Upper lobe of left lung (tissue), 6 donors: ENCODE measurements at regions not wholly inside any gene's neighbourhood (a gene's known extent, or its start where the extent isn't known, plus 50 kb on each side); places are given as distances from the start of the nearest gene placed in this dataset.
A peak's percentile ranks its signal among the peaks of the same experiment; 100 is the strongest.

Source experiments
- ATAC-seq, 2 donors: fragments of 200-7000 bp; cut with Tn5 transposase; one replicate each; pipeline ENCODE4 v1.9.1; 2022; ENCODE audit warnings: mild to moderate bottlenecking in 2 of 2, moderate library complexity in 2 of 2; ENCODE audit not compliant: low FRiP score in 2 of 2
- DNase-seq, 2 donors: peaks; one replicate each; pipeline ENCODE4 v3.0.0-alpha.2; 2019 to 2020
- H3K27ac ChIP-seq, 4 donors: fragments of 200-600 bp; sonication (generic); one replicate each; pipeline ENCODE4 v1.5.1; 2016 to 2019
- H3K27me3 ChIP-seq, 4 donors: fragments of 200-600 bp; sonication (generic); one replicate each; pipeline ENCODE4 v1.5.1; 2017 to 2019
- H3K36me3 ChIP-seq, 4 donors: fragments of 200-600 bp; sonication (generic); one replicate each; pipeline ENCODE4 v1.5.1; 2016 to 2019
- H3K4me1 ChIP-seq, 4 donors: fragments of 200-600 bp; sonication (generic); one replicate each; pipeline ENCODE4 v1.5.1; 2018 to 2019
- H3K4me3 ChIP-seq, 4 donors: fragments of 200-600 bp; sonication (generic); one replicate each; pipeline ENCODE4 v1.5.1; 2017 to 2019; ENCODE audit warnings: mild to moderate bottlenecking in 2 of 4, moderate library complexity in 1 of 4
- H3K9me3 ChIP-seq, 4 donors: fragments of 200-600 bp; sonication (generic); one replicate each; pipeline ENCODE4 v1.5.1; 2018 to 2019
- EP300 ChIP-seq, 4 donors: sonication (generic); formaldehyde crosslinking; IDR thresholded peaks; one replicate each; pipeline ENCODE4 v1.5.1; 2017; ENCODE audit warnings: antibody characterized with exemption in 4 of 4, control low read depth in 2 of 4
- POLR2A ChIP-seq, 4 donors: fragments of 450-650 bp; IDR thresholded peaks; one replicate each; pipeline ENCODE4 v1.5.1; 2016 to 2017; ENCODE audit warnings: antibody characterized with exemption in 4 of 4, mild to moderate bottlenecking in 2 of 4
- POLR2AphosphoS5 ChIP-seq, 2 donors: sonication (generic); formaldehyde crosslinking; IDR thresholded peaks; one replicate each; pipeline ENCODE4 v1.5.1; 2017; ENCODE audit warnings: antibody characterized with exemption in 2 of 2
- WGBS, 2 donors: methylation state at CpG; one replicate each; pipeline ENCODE4 v1.1.5; 2017 to 2018; 5-methylcytosine and 5-hydroxymethylcytosine counted together
- TF ChIP-seq, protein P1 (sequence below), 6 experiments: fragments of 450-650 bp in 4 of 6; fragments of 200-600 bp in 2 of 6; sonication (generic) in 2 of 6; IDR thresholded peaks; one replicate each; pipeline ENCODE4 v1.5.1; 2016 to 2019; ENCODE audit warnings: antibody characterized with exemption in 6 of 6
- donor health status: DM: no; HTN: no; CAD: no; lungs with moderate emphysema.
- donor health status: DM: no; HTN: yes; CAD: no; lungs with severe emphysema.

GRCh38 chr14:97246648-97247047, 449.5 kb downstream of the VRK1 start:
- 89 to 96% methylated on average over 7 of the region's 7 CpGs for WGBS, 2 donors
- no peaks in the 10 kb centered on the region for H3K36me3 ChIP-seq
- no peak overlapping the region for H3K27ac ChIP-seq
- DNase-seq = no peak
- no peaks in the 10 kb centered on the region for H3K4me1 ChIP-seq
- no peak for TF ChIP-seq EP300 (IDR thresholded peaks at IDR 0.05)
- no peak for TF ChIP-seq POLR2AphosphoS5 (IDR thresholded peaks at IDR 0.05)
- no peak for TF ChIP-seq POLR2A (IDR thresholded peaks at IDR 0.05)
- TF ChIP-seq, protein P1, sequence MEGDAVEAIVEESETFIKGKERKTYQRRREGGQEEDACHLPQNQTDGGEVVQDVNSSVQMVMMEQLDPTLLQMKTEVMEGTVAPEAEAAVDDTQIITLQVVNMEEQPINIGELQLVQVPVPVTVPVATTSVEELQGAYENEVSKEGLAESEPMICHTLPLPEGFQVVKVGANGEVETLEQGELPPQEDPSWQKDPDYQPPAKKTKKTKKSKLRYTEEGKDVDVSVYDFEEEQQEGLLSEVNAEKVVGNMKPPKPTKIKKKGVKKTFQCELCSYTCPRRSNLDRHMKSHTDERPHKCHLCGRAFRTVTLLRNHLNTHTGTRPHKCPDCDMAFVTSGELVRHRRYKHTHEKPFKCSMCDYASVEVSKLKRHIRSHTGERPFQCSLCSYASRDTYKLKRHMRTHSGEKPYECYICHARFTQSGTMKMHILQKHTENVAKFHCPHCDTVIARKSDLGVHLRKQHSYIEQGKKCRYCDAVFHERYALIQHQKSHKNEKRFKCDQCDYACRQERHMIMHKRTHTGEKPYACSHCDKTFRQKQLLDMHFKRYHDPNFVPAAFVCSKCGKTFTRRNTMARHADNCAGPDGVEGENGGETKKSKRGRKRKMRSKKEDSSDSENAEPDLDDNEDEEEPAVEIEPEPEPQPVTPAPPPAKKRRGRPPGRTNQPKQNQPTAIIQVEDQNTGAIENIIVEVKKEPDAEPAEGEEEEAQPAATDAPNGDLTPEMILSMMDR (IDR thresholded peaks at IDR 0.05) = no peak
- H3K27me3 ChIP-seq = no peaks in the 10 kb centered on the region
- no peak overlapping the region for H3K4me3 ChIP-seq
- no peaks in the 10 kb centered on the region for H3K9me3 ChIP-seq
- no peak for ATAC-seq

DNA sequence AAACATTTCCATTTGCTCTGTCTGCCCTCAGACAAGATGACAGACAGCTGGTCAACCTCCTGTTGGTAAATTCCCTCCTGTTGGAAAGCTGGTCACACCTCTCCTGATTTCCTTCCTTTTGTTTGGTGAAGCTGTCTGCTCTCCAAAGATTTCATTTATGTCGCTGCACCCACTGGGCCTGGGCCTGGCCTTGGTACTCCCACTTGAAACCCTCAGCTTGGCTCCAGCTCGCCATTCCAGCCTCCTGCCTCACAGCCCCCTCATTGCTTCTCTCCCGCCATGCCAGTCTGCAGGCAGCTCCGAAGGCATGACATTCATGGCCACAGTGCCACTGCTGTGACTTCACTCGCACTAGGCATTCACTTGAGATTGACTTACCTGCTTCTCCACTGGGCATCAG, 451.8 kb downstream of the VRK1 start:
- TF ChIP-seq POLR2A (IDR thresholded peaks at IDR 0.05) (no peak), EP300 (IDR thresholded peaks at IDR 0.05) (no peak), POLR2AphosphoS5 (IDR thresholded peaks at IDR 0.05) (no peak)
- TF ChIP-seq, protein P1 (IDR thresholded peaks at IDR 0.05) = no peak
- Histone ChIP-seq H3K4me1 (no peaks in the 10 kb centered on the region), H3K9me3 (no peaks in the 10 kb centered on the region), H3K4me3 (no peak overlapping the region), H3K27ac (no peak overlapping the region), H3K36me3 (no peaks in the 10 kb centered on the region), H3K27me3 (no peaks in the 10 kb centered on the region)
- WGBS, 2 donors = 85 to 90% methylated on average over 5 of the region's 5 CpGs
- DNase-seq (peak in 1 of 2 donors; percentile 3), ATAC-seq (no peak)

GRCh38 chr14:97250931-97251330, 453.7 kb downstream of the VRK1 start:
- no peaks in the 10 kb centered on the region for H3K9me3 ChIP-seq
- ATAC-seq (no peak), DNase-seq (no peak)
- TF ChIP-seq EP300 (IDR thresholded peaks at IDR 0.05) (no peak), POLR2AphosphoS5 (IDR thresholded peaks at IDR 0.05) (no peak), POLR2A (IDR thresholded peaks at IDR 0.05) (no peak)
- TF ChIP-seq, protein P1 (IDR thresholded peaks at IDR 0.05) = no peak
- H3K4me3 ChIP-seq = no peak overlapping the region
- H3K36me3 ChIP-seq = no peaks in the 10 kb centered on the region
- no peak overlapping the region for H3K27ac ChIP-seq
- H3K27me3 ChIP-seq = no peaks in the 10 kb centered on the region
- WGBS, 2 donors = 62 to 76% methylated on average over 5 of the region's 5 CpGs
- no peaks in the 10 kb centered on the region for H3K4me1 ChIP-seq

DNA sequence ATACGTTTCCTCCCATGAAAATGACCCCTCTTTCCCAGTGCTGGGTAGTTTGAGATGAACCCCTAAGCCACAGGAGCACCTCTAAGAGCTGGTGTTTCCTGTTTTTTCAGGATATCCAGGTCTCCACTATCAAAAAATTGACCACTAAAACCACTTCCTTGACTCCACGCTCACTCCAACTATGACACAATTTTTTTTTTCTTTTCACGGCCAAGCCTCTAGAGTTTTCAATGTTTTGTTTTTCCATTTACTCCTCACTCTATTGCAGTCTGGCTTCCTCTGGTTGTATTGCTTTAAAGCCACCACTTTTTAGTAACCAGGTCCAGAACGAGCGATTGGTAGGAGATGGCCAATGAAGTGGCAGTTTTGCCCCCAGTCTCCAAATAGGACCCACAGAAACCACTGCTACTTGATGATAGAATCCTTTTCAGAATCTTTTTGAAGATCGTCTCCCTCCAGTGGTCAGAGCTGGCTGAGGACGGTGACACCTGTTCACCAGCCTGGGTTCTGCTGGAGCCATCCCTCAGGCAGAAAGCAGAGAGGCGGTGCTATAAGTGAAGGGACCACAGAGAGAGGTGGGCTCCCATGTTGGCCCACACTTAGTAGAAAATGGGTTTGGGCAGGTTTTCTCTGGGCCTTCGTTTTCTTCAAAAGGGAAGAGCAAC, 454.4 kb downstream of the VRK1 start:
- Histone ChIP-seq H3K27me3 (no peaks in the 10 kb centered on the region), H3K4me3 (no peak overlapping the region), H3K27ac (no peak overlapping the region), H3K9me3 (no peaks in the 10 kb centered on the region), H3K4me1 (no peaks in the 10 kb centered on the region), H3K36me3 (no peaks in the 10 kb centered on the region)
- ATAC-seq = no peak
- WGBS, 2 donors = 40 to 48% methylated on average over 9 of the region's 9 CpGs
- no peak for DNase-seq
- TF ChIP-seq, protein P1 (IDR thresholded peaks at IDR 0.05) = no peak
- TF ChIP-seq EP300 (IDR thresholded peaks at IDR 0.05) (no peak), POLR2A (IDR thresholded peaks at IDR 0.05) (no peak), POLR2AphosphoS5 (IDR thresholded peaks at IDR 0.05) (no peak)

DNA sequence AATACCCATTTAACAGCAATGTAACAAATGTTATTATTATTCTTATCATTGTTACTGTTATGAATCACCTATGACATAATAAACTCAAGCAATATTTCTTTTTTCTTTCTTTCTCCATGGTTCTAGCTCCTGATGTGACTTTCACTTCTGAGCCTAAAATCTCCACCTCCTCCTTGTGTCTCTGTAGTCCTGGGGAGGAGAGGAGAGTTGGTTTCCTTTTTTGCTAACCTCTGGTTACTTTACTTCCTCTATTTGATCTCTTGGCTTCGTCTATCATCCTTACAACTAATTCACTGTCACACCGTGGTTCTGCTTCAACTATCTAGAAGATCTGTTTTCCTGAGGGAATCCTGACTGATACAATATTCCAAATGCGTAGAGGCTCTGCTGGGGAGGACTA, 456.6 kb downstream of the VRK1 start:
- WGBS, 2 donors = 28 to 38% methylated on average over 3 of the region's 3 CpGs
- no peak for DNase-seq

More for the DNA sequence above, 456.6 kb downstream of the VRK1 start:
- H3K9me3 ChIP-seq = no peaks in the 10 kb centered on the region
- H3K4me3 ChIP-seq = no peak overlapping the region
- no peaks in the 10 kb centered on the region for H3K27me3 ChIP-seq
- TF ChIP-seq, protein P1 (IDR thresholded peaks at IDR 0.05) = no peak
- no peak for TF ChIP-seq POLR2AphosphoS5 (IDR thresholded peaks at IDR 0.05)
- no peak for TF ChIP-seq EP300 (IDR thresholded peaks at IDR 0.05)
- no peak for TF ChIP-seq POLR2A (IDR thresholded peaks at IDR 0.05)
- H3K4me1 ChIP-seq = no peaks in the 10 kb centered on the region
- no peak for ATAC-seq
- no peak overlapping the region for H3K27ac ChIP-seq
- no peaks in the 10 kb centered on the region for H3K36me3 ChIP-seq
